ENCODE measurements at regions not wholly inside any gene's neighbourhood (a gene's known extent, or its start where the extent isn't known, plus 50 kb on each side); places are given as distances from the start of the nearest gene placed in this dataset.

DNA sequence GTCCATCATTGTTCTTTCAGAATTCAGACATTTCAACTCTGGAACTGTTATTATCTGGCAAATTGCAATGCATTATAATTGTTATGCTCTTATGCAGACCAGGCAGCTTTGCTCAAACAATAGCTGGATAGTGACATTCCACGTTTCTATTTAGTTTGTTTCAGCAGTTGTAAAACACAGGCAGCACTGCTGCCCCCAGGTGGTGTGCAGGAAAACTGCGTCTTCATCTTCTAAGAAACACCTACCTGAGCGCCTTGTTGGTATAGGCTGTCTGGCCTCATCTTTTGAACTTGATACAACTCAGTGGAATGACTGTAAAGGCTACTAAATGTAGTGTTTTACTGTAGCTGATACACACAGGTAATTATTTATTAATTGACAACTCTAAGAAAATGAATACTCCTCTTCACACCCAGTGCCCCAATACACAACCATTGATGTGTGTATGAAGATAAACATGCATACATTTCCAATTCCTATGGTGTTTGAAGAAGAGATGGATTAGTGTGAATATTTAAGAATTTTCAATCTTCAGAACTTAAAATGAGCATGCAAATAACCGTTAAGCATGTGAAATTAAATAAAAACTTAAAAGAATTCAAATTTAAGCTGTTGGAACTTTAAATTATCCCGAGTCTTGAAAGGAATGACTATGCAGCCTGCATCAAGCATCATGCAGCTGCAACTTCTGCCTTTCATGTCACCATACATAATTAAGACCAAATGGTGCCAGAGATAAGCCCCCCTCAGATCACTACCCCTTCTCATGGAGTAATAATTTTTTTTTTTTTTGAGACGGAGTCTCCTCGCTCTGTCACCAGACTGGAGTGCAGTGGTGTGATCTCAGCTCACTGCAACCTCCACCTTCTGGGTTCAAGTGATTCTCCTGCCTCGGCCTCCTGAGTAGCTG, 85.6 kb downstream of the CD8B2 start:
- ChIA-PET CTCF (interaction anchor here (1.4 to 2.5 kb wide), 3 partner anchors 10 to 30 kb away, joined by 3 to 8 read pairs (median 5); no protein-coding TSS in a partner anchor), POLR2A (interaction anchor here (0.6 kb wide), 1 partner anchor 993 kb away, joined by 5 read pairs; no protein-coding TSS in a partner anchor)
- no peak for DNase-seq (ENCODE audit: low read depth)
- TF ChIP-seq, protein P1, sequence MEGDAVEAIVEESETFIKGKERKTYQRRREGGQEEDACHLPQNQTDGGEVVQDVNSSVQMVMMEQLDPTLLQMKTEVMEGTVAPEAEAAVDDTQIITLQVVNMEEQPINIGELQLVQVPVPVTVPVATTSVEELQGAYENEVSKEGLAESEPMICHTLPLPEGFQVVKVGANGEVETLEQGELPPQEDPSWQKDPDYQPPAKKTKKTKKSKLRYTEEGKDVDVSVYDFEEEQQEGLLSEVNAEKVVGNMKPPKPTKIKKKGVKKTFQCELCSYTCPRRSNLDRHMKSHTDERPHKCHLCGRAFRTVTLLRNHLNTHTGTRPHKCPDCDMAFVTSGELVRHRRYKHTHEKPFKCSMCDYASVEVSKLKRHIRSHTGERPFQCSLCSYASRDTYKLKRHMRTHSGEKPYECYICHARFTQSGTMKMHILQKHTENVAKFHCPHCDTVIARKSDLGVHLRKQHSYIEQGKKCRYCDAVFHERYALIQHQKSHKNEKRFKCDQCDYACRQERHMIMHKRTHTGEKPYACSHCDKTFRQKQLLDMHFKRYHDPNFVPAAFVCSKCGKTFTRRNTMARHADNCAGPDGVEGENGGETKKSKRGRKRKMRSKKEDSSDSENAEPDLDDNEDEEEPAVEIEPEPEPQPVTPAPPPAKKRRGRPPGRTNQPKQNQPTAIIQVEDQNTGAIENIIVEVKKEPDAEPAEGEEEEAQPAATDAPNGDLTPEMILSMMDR (IDR thresholded peaks at IDR 0.05; ENCODE audit: insufficient read depth, low read depth, low read length), result peak; percentile 48
- no peaks in the 10 kb centered on the region for H3K36me3 ChIP-seq (ENCODE audit: control insufficient read depth, insufficient read depth, low read length)
- no peaks in the 10 kb centered on the region for H3K27me3 ChIP-seq (ENCODE audit: control insufficient read depth, insufficient read depth, low read length)
- H3K4me3 ChIP-seq (ENCODE audit: low read depth, low read length), result no peak overlapping the region

DNA sequence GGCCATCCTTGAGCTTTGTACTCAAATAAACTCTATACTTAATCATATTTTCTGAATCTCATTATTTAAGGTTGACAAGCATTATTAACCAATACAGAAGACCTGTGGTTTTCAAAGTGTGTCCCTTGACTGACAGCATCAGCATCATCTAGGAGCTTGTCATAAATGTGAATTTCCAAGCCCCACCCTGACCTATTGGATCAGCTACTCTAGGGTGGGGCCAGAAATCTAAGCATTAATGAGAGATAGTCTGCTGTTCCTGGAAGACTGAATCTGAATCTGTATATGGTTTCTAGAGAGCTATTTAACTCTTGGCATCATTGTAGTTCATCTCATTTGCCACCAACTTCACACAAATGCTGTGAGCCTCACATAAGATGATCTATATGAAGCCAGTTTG, 86.6 kb downstream of the CD8B2 start:
- DNase-seq (ENCODE audit: low read depth), result no peak
- TF ChIP-seq, protein P1 (IDR thresholded peaks at IDR 0.05; ENCODE audit: insufficient read depth, low read depth, low read length), result no peak
- H3K4me3 ChIP-seq (ENCODE audit: low read depth, low read length), result no peak overlapping the region
- H3K36me3 ChIP-seq (ENCODE audit: control insufficient read depth, insufficient read depth, low read length), result no peaks in the 10 kb centered on the region
- H3K27me3 ChIP-seq (ENCODE audit: control insufficient read depth, insufficient read depth, low read length), result no peaks in the 10 kb centered on the region
- ChIA-PET CTCF (interaction anchor here (2.0 to 2.5 kb wide), 2 partner anchors 9 to 11 kb away, joined by 5 to 8 read pairs; no protein-coding TSS in a partner anchor), POLR2A (interaction anchor here (0.6 kb wide), 1 partner anchor 994 kb away, joined by 5 read pairs; no protein-coding TSS in a partner anchor)

GRCh38 chr2:106575955-106576354, 88.8 kb downstream of the CD8B2 start:
- DNase-seq (ENCODE audit: low read depth), result no peak
- TF ChIP-seq, protein P1 (IDR thresholded peaks at IDR 0.05; ENCODE audit: insufficient read depth, low read depth, low read length), result no peak
- CTCF ChIA-PET, result interaction anchor here (0.6 kb wide), 1 partner anchor 830 kb away, joined by 5 read pairs; no protein-coding TSS in a partner anchor

GRCh38 chr2:106577255-106577651, 90.1 kb downstream of the CD8B2 start:
- ChIA-PET CTCF (no interaction called here), POLR2A (no interaction called here)
- 0 out of 2 replicates have a peak, but pooled peaks cover 4% of the 10 kb centered on the region for H3K27me3 ChIP-seq (ENCODE audit: control insufficient read depth, insufficient read depth, low read length)
- DNase-seq (ENCODE audit: low read depth), result no peak
- H3K36me3 ChIP-seq (ENCODE audit: control insufficient read depth, insufficient read depth, low read length), result no peaks in the 10 kb centered on the region
- no peak overlapping the region for H3K4me3 ChIP-seq (ENCODE audit: low read depth, low read length)
- TF ChIP-seq, protein P1 (IDR thresholded peaks at IDR 0.05; ENCODE audit: insufficient read depth, low read depth, low read length), result no peak

More at GRCh38 chr2:106575955-106576354, 88.8 kb downstream of the CD8B2 start:
- Histone ChIP-seq H3K27me3 (ENCODE audit: control insufficient read depth, insufficient read depth, low read length) (no peaks in the 10 kb centered on the region), H3K36me3 (ENCODE audit: control insufficient read depth, insufficient read depth, low read length) (no peaks in the 10 kb centered on the region), H3K4me3 (ENCODE audit: low read depth, low read length) (no peak overlapping the region)
- POLR2A ChIA-PET, result no interaction called here

GRCh38 chr2:106579750-106580197, 92.6 kb downstream of the CD8B2 start:
- 0 out of 2 replicates have a peak, but pooled peaks cover 4% of the 10 kb centered on the region for H3K27me3 ChIP-seq (ENCODE audit: control insufficient read depth, insufficient read depth, low read length)
- TF ChIP-seq, protein P1 (IDR thresholded peaks at IDR 0.05; ENCODE audit: insufficient read depth, low read depth, low read length), result no peak
- ChIA-PET POLR2A (no interaction called here), CTCF (interaction anchor here (1.6 kb wide), 1 partner anchor 11 kb away, joined by 5 read pairs; no protein-coding TSS in a partner anchor)
- no peak overlapping the region for H3K4me3 ChIP-seq (ENCODE audit: low read depth, low read length)
- no peak for DNase-seq (ENCODE audit: low read depth)
- H3K36me3 ChIP-seq (ENCODE audit: control insufficient read depth, insufficient read depth, low read length), result no peaks in the 10 kb centered on the region

All from BJ (cell line).